ENCODE measurements at regions not wholly inside any gene's neighbourhood (a gene's known extent, or its start where the extent isn't known, plus 50 kb on each side); places are given as distances from the start of the nearest gene placed in this dataset.

- no peak for DNase-seq
These were observed 425.1 kb upstream of the JAG1 start for GRCh38 chr20:11098888-11099287.

GRCh38 chr20:11101243-11101642, 427.4 kb upstream of the JAG1 start:
- DNase-seq = no peak

GRCh38 chr20:11101696-11102095, 427.9 kb upstream of the JAG1 start:
- no peak for DNase-seq

GRCh38 chr20:11103866-11104265, 430.1 kb upstream of the JAG1 start:
- DNase-seq = no peak

GRCh38 chr20:11108102-11108810, 434.5 kb upstream of the JAG1 start:
- no peak for DNase-seq

GRCh38 chr20:11110535-11110934, 436.7 kb upstream of the JAG1 start:
- DNase-seq = no peak

- DNase-seq = no peak
These were observed 437.4 kb upstream of the JAG1 start for GRCh38 chr20:11111191-11111590.

- peak in 1 of 2 experiments; percentile 44 for DNase-seq
These were observed 439.0 kb upstream of the JAG1 start for GRCh38 chr20:11112832-11113231.

GRCh38 chr20:11114382-11114781, 440.6 kb upstream of the JAG1 start:
- DNase-seq = no peak

- DNase-seq = no peak
These were observed 444.2 kb upstream of the JAG1 start for GRCh38 chr20:11117808-11118528.

GRCh38 chr20:11118802-11119380, 445.1 kb upstream of the JAG1 start:
- no peak for DNase-seq

- DNase-seq = no peak
These were observed 445.8 kb upstream of the JAG1 start for GRCh38 chr20:11119573-11119972.

- DNase-seq = no peak
These were observed 446.6 kb upstream of the JAG1 start for GRCh38 chr20:11120431-11120830.

- DNase-seq = no peak
These were observed 451.2 kb upstream of the JAG1 start for GRCh38 chr20:11124849-11125505.

- DNase-seq = no peak
These were observed 454.5 kb upstream of the JAG1 start for GRCh38 chr20:11128220-11128718.

- DNase-seq = no peak
These were observed 454.9 kb upstream of the JAG1 start for GRCh38 chr20:11128721-11129120.

- no peak for DNase-seq
These were observed 456.9 kb upstream of the JAG1 start for GRCh38 chr20:11130554-11131166.

GRCh38 chr20:11132819-11133415, 459.1 kb upstream of the JAG1 start:
- DNase-seq = no peak

GRCh38 chr20:11136691-11137090, 462.9 kb upstream of the JAG1 start:
- no peak for DNase-seq

- DNase-seq = no peak
These were observed 463.9 kb upstream of the JAG1 start for GRCh38 chr20:11137688-11138087.

GRCh38 chr20:11140359-11140758, 466.6 kb upstream of the JAG1 start:
- DNase-seq = no peak

- no peak for DNase-seq
These were observed 469.7 kb upstream of the JAG1 start for GRCh38 chr20:11143481-11143880.
